ENCODE measurements at regions not wholly inside any gene's neighbourhood (a gene's known extent, or its start where the extent isn't known, plus 50 kb on each side); places are given as distances from the start of the nearest gene placed in this dataset.

DNA sequence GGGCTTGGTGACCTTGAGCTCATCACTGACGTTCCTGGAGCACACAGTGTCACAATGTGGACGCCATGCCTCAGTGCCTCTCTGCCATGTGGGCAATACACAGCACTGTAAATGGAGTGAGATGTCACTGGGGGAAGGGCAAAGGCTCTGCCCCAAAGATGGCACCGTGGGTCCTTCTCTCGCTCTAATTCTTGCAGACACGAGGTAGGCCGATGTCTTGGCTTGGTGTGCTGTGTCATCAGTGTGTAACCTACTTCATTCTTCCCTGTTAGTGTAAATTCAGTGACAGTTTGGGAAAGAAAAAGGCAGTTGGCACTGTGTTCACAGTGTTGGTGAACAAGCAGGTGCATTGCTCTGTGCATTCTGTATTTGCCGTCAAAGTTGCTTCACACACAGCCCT lies 309.3 kb upstream of the MYT1L start:
- Histone ChIP-seq H3K4me1 (ENCODE audit: control insufficient read depth in 2 of 2, insufficient read depth in 2 of 2, low read length in 2 of 2) (no peaks in the 10 kb centered on the region), H3K9ac (ENCODE audit: low read length) (no peak overlapping the region), H3K4me2 (replicated peaks; ENCODE audit: low read depth, low read length, poor library complexity, severe bottlenecking) (no peak overlapping the region), H3K9me3 (ENCODE audit: control extremely low read depth in 1 of 3, control insufficient read depth in 2 of 3, insufficient read depth in 1 of 3, low read length in 2 of 3) (peaks cover 0 to 16% (median 0%) of the 10 kb centered on the region in 3 donors), H3K79me2 (ENCODE audit: control insufficient read depth, insufficient read depth, low read length) (no peaks in the 10 kb centered on the region), H2AFZ (ENCODE audit: insufficient read depth, low read depth, low read length, poor library complexity, severe bottlenecking) (no peak overlapping the region), H3K27ac (ENCODE audit: low read length in 2 of 2) (no peak overlapping the region), H3K27me3 (replicated peaks in 1 of 4; ENCODE audit: control extremely low read depth in 1 of 4, control insufficient read depth in 3 of 4, insufficient read depth in 4 of 4, low read length in 3 of 4) (no peaks in the 10 kb centered on the region), H4K20me1 (ENCODE audit: control insufficient read depth, insufficient read depth, low read length, poor library complexity, severe bottlenecking) (no peaks in the 10 kb centered on the region), H3K36me3 (replicated peaks in 1 of 2; ENCODE audit: control extremely low read depth in 1 of 2, control insufficient read depth in 1 of 2, extremely low read depth in 1 of 2, insufficient read depth in 2 of 2, low read length in 1 of 2) (no peaks in the 10 kb centered on the region), H3K4me3 (ENCODE audit: control extremely low read depth in 1 of 5, extremely low read depth in 1 of 5, insufficient read depth in 1 of 5, low read depth in 2 of 5, low read length in 4 of 5) (no peak overlapping the region)
- DNase-seq (no peak), ATAC-seq (ENCODE audit: low read depth) (no peak)
- CTCF ChIA-PET, result no interaction called here
- POLR2A ChIA-PET, result no interaction called here
- H3K4me3 Mint-ChIP-seq, result no peak overlapping the region
- TF ChIP-seq, protein P1, sequence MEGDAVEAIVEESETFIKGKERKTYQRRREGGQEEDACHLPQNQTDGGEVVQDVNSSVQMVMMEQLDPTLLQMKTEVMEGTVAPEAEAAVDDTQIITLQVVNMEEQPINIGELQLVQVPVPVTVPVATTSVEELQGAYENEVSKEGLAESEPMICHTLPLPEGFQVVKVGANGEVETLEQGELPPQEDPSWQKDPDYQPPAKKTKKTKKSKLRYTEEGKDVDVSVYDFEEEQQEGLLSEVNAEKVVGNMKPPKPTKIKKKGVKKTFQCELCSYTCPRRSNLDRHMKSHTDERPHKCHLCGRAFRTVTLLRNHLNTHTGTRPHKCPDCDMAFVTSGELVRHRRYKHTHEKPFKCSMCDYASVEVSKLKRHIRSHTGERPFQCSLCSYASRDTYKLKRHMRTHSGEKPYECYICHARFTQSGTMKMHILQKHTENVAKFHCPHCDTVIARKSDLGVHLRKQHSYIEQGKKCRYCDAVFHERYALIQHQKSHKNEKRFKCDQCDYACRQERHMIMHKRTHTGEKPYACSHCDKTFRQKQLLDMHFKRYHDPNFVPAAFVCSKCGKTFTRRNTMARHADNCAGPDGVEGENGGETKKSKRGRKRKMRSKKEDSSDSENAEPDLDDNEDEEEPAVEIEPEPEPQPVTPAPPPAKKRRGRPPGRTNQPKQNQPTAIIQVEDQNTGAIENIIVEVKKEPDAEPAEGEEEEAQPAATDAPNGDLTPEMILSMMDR (IDR thresholded peaks at IDR 0.05), result no peak
- TF ChIP-seq EZH2 (IDR thresholded peaks at IDR 0.05; ENCODE audit: borderline replicate concordance, insufficient read depth, low read depth, low read length, poor library complexity, severe bottlenecking), result no peak
- 86% methylated on average over 6 of the region's 7 CpGs for WGBS (ENCODE audit: insufficient coverage)
- no peak overlapping the region for H3K27ac Mint-ChIP-seq
- peaks cover 5% of the 10 kb centered on the region for H3K27me3 Mint-ChIP-seq
- H3K9me3 Mint-ChIP-seq (ENCODE audit: insufficient read depth), result peaks cover 2% of the 10 kb centered on the region
- H3K4me1 Mint-ChIP-seq, result no peaks in the 10 kb centered on the region
- intact Hi-C loops (cut with micrococcal nuclease), result no loop called here

DNA sequence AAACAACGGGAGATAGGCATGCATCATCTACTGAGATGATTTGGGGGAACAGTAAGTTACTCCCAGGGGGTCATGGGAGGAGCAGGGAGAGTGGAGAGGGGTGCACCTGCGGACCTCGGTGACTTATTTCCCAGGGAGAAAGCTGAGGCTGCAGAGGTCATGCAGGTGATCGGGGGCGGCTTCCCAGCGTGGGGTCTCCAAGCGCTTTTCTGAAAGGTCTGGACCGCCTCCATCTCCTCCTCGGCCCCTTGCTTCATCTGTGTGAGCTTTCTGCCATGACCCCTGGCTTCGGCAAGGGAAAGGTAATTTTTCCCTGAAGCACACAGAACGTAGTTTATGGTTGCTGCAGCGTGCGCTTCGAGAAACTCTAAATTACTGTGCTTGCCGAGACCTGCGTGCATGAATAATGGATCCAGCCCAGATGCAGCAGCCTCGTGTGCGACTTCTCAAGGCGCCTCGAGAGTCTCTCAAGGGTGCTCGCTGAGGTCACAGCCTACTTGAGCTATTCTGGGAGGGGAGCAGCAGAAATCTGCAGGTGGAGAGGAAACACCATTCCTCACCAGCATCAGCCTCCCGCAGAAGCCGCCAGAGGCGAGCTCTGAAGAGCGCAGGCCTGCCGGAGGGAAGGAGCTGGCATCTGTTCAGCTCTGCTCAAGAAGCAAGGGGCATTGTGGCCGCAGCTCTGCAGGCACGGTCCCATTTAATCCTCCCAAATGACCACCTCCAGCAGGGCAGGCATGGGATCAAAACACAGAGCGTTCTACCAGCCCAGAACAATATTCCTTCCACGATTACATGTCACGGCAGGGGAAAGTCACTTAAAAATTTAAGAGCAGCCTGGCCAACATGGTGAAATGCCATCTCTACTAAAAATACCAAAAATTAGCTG lies 308.4 kb upstream of the MYT1L start:
- ATAC-seq (ENCODE audit: low read depth) (no peak), DNase-seq (no peak)
- Histone ChIP-seq H3K36me3 (replicated peaks in 1 of 2; ENCODE audit: control extremely low read depth in 1 of 2, control insufficient read depth in 1 of 2, extremely low read depth in 1 of 2, insufficient read depth in 2 of 2, low read length in 1 of 2) (no peaks in the 10 kb centered on the region), H3K9ac (ENCODE audit: low read length) (no peak overlapping the region), H3K27me3 (replicated peaks in 1 of 4; ENCODE audit: control extremely low read depth in 1 of 4, control insufficient read depth in 3 of 4, insufficient read depth in 4 of 4, low read length in 3 of 4) (no peaks in the 10 kb centered on the region), H2AFZ (ENCODE audit: insufficient read depth, low read depth, low read length, poor library complexity, severe bottlenecking) (no peak overlapping the region), H3K79me2 (ENCODE audit: control insufficient read depth, insufficient read depth, low read length) (no peaks in the 10 kb centered on the region), H3K27ac (ENCODE audit: low read length in 2 of 2) (no peak overlapping the region), H3K4me2 (replicated peaks; ENCODE audit: low read depth, low read length, poor library complexity, severe bottlenecking) (no peak overlapping the region), H3K4me1 (ENCODE audit: control insufficient read depth in 2 of 2, insufficient read depth in 2 of 2, low read length in 2 of 2) (no peaks in the 10 kb centered on the region), H3K9me3 (ENCODE audit: control extremely low read depth in 1 of 3, control insufficient read depth in 2 of 3, insufficient read depth in 1 of 3, low read length in 2 of 3) (peaks cover 0 to 16% (median 0%) of the 10 kb centered on the region in 3 donors), H3K4me3 (ENCODE audit: control extremely low read depth in 1 of 5, extremely low read depth in 1 of 5, insufficient read depth in 1 of 5, low read depth in 2 of 5, low read length in 4 of 5) (no peak overlapping the region), H4K20me1 (ENCODE audit: control insufficient read depth, insufficient read depth, low read length, poor library complexity, severe bottlenecking) (no peaks in the 10 kb centered on the region)
- intact Hi-C loops (cut with micrococcal nuclease), result no loop called here
- H3K27me3 Mint-ChIP-seq, result peaks cover 5% of the 10 kb centered on the region
- peaks cover 2% of the 10 kb centered on the region for H3K9me3 Mint-ChIP-seq (ENCODE audit: insufficient read depth)
- POLR2A ChIA-PET, result no interaction called here
- H3K27ac Mint-ChIP-seq, result no peak overlapping the region
- no peak overlapping the region for H3K4me3 Mint-ChIP-seq
- TF ChIP-seq, protein P1 (IDR thresholded peaks at IDR 0.05), result no peak
- no peak for TF ChIP-seq EZH2 (IDR thresholded peaks at IDR 0.05; ENCODE audit: borderline replicate concordance, insufficient read depth, low read depth, low read length, poor library complexity, severe bottlenecking)
- CTCF ChIA-PET, result no interaction called here
- no peaks in the 10 kb centered on the region for H3K4me1 Mint-ChIP-seq
- 80% methylated on average over 31 of the region's 31 CpGs for WGBS (ENCODE audit: insufficient coverage)
